ENCODE measurements at regions not wholly inside any gene's neighbourhood (a gene's known extent, or its start where the extent isn't known, plus 50 kb on each side); places are given as distances from the start of the nearest gene placed in this dataset.

DNA sequence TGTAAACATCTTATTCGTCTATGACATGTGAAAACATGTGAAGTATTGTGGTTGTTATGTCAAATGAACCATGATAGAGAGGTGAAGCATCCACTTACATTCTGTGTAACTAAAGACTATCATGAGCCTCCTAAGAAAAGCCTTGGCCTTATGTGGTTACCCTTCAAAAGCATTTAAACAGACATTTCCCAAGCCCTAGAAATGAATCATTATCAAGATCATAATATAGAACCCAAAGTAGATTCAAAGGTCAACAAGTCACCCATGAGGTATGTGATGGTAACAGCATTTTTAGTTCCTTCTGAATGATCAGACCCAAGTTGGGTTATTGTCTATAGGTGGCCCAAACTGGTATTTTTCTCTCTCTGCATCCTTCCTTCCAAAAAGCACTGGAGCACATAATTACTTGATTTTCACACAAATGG, 408.0 kb downstream of the TBL1XR1 start:
- no peak for DNase-seq

DNA sequence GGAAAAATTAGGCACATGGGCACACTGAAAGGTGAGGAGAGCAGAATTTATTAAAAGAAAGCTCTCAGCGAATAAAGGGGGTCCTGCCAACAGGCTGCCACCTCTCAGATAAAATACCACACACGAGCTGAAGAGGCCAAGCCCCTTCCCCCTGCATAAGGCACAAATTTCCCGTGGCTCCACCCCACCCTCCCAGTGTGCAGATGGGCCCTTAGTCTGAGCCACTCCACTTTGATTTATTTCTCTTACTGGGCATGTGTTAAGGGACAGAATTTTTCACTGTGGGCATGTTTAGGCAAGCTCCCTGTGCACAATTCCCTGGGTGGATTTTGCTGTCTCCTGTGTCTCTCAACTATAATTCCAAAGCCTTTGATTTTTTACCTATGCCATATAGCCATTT, 409.8 kb downstream of the TBL1XR1 start:
- DNase-seq, result no peak

DNA sequence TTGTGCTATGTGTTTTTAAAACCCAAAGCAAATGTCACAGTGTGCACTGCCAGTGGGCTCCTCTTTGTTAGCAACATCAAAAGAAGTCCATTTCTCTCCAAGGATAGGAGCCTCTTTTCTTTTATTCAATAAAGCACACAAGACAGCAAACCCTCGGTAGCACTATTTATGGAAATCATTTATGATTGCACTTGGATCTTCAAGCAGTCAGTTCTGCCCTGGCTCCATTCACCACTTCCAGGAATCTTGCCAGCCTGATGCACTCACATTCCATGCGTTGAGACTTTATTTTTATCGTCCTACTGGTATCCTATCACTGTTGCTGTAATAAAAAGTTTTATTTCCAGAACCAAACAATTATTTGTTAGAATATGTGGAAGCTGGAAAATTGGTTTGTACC, 412.1 kb downstream of the TBL1XR1 start:
- no peak for DNase-seq

DNA sequence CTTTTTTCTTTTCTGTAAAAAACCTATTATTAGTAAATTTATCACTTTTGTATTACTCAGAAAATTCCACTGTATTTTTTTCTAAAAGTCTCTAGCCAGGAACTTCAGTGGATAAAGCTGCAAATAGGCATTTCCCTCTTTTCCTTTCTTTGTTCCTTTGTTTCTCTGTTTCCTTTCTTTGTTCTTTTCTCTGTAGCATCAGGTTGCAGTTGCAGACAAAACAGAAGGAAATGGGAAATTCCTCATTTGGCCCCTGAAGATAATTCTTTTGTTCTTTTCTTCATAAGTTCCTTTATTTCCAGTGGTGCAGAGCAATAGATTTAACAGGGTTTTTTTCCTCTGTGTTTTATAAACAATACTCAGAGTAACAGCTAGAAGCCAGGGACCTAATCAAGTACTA, 416.5 kb downstream of the TBL1XR1 start:
- DNase-seq, result no peak

- no peak for DNase-seq
Measured at GRCh38 chr3:176776622-176777175, 420.6 kb downstream of the TBL1XR1 start.

- DNase-seq, result no peak
Measured at GRCh38 chr3:176769547-176770190, 427.6 kb downstream of the TBL1XR1 start.

DNA sequence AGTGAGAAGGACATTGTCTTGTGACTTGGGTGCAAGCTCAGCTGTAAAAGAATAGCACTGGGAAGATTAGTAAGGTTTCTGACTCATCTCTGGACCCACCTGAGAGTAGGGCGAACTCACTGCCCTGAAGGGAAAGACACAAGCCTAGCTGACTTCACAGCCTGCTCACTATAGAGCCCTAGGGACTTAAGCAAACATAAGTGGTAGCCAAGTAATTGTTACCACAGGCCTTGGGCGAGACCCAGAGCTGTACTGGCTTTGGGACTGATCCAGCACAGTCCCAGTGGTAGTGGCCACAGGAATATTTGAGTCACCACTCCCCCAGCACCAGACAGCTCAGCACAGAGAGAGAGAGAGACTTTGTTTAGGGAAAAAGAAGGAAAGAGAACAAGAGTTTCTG, 429.9 kb downstream of the TBL1XR1 start:
- no peak for DNase-seq

GRCh38 chr3:176766862-176767261, 430.4 kb downstream of the TBL1XR1 start:
- DNase-seq, result no peak

- no peak for DNase-seq
Measured at GRCh38 chr3:176765382-176765900, 431.8 kb downstream of the TBL1XR1 start.

- no peak for DNase-seq
Measured at GRCh38 chr3:176759815-176760506, 437.3 kb downstream of the TBL1XR1 start.

GRCh38 chr3:176757429-176757828, 439.9 kb downstream of the TBL1XR1 start:
- DNase-seq, result no peak

GRCh38 chr3:176755977-176756376, 441.3 kb downstream of the TBL1XR1 start:
- no peak for DNase-seq

DNA sequence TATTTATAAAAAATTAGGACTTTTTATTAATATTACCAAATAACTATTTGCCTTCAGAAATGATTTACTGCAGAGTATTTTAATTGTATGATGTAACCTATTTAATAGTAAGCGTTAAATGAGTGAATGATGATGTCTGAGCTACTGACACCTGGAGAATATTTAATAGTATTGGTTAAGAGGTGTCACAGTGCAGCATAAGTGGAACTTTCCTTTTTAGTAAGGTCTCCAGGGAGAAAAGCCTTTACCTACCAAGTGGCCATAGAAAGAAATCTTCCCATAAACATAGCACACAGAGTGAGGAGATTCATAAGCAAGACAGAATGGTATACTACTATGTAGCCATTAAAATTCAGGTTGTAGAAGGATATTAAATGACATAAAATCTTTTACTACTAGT, 441.7 kb downstream of the TBL1XR1 start:
- no peak for DNase-seq

GRCh38 chr3:176741664-176742047, 455.6 kb downstream of the TBL1XR1 start:
- DNase-seq, result no peak

DNA sequence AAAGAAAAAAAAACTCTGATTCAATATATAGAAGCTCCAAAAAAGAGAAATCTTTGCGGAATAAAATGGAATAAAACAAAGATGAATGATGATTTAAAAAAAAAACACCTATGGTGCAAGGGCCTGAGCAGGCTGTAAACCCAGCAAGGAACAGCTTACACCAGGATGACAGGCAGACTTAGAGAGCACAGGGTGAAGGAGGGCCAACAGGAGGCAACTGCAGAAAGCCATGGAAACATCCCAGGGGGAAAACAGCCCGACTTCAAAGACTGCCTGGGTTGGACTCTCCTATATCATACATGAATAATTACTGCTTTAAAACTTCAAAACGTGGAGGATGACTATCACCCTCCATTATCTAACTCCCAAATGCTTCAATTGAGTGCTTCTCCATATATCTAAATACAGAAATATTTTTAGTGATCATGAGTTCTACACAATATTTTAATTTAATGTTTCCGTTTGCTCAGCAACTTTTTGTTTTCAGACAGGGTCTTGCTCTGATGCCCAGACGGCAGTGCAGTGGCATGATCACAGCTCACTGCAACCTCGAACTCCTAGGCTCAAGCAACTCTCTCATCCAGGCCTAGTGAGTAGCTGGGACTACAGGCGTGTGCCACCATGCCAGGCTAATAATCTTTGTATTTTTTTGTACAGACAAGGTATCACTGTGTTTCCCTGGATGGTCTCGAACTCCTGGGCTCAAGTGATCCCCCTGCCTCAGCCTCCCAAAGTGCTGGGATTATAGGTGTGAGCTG, 456.2 kb downstream of the TBL1XR1 start:
- DNase-seq, result no peak

DNA sequence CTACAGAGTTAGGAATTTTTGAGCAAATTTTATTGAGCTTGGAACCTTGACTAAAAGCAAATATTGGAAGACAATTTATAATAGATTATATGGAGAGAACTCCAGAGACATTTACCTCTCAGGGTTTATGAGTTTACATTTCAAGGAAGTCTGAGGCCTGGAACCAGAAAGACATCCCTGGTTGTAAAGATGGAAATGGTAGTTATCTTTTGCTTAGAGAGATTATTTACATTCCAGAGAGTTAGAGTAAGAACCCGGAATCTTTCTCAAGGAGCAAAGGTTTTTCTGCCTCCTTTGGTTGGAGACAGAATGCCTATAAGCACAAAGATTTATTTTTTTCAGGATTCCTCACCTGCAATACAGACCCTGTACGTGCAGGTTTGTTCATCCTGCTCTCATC, 458.1 kb downstream of the TBL1XR1 start:
- DNase-seq, result no peak

GRCh38 chr3:176737480-176738110, 459.7 kb downstream of the TBL1XR1 start:
- no peak for DNase-seq

DNA sequence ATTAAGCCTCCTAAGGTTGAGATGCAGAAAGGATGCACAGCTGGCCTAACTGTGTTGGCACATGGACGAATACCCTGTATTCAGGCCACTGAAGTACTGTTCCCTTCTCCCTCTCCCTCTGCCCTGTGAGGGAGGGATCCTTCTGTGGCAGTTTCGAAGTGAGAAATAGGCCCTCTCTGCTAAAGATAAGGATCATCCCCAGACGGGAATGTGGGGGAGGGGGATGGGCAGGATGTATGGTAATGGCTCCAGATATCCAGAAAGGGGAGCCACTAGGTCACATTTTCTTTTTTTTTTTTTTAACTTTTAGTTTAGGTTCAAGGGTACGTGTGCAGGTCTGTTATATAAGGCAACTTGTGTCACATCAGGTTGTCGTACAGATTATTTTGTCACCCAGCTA, 463.1 kb downstream of the TBL1XR1 start:
- DNase-seq, result no peak

- no peak for DNase-seq
Measured at GRCh38 chr3:176724394-176724759, 472.9 kb downstream of the TBL1XR1 start.

GRCh38 chr3:176723758-176724393, 473.4 kb downstream of the TBL1XR1 start:
- DNase-seq, result no peak

- DNase-seq, result no peak
Measured at GRCh38 chr3:176714034-176714433, 483.2 kb downstream of the TBL1XR1 start.

DNA sequence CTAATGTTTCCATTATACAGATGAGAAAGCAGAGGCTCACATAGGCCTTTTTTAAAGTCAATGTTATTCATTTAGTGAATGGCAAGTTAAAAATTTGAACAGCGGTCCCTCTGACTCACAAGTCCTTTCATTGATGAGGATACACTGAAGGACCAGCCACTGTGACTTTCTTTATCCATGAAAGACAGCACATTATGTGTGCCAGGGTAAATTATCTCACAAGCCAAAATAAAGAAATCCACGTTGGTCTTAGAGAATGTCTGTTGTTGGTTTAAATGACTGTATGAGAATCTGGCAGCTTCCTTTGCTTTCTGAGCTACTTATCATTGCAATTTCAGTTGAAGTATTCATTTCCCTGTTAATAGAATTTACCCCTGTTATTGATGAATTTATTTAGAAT, 485.1 kb downstream of the TBL1XR1 start:
- no peak for DNase-seq

GRCh38 chr3:176699288-176699687, 498.0 kb downstream of the TBL1XR1 start:
- no peak for DNase-seq
